Gastroesophageal sphincter (tissue), 4 donors: ENCODE measurements at regions not wholly inside any gene's neighbourhood (a gene's known extent, or its start where the extent isn't known, plus 50 kb on each side); places are given as distances from the start of the nearest gene placed in this dataset.
"Not testable (repeated sequence)": the region's sequence is repeated elsewhere in the genome, so short reads cannot be mapped to it uniquely, and the experiment has no call there.

Experiments used
- ATAC-seq: fragments of 150-250 bp; one replicate; pipeline ENCODE4 v1.9.1; 2016; ENCODE audit warnings: mild to moderate bottlenecking, moderate library complexity
- H3K27ac ChIP-seq, 4 donors: fragments of 200-600 bp; sonication (generic) in 3 of 4; 1 replicate in 3 of 4; 2 replicates in 1 of 4; pipeline ENCODE4 v1.5.1; 2016 to 2019
- H3K27me3 ChIP-seq: fragments of 200-600 bp; sonication (generic); one replicate; pipeline ENCODE4 v1.5.1; 2019
- H3K36me3 ChIP-seq, 2 donors: fragments of 200-600 bp; sonication (generic); one replicate each; pipeline ENCODE4 v1.5.1; 2019; ENCODE audit warnings: control low read depth in 1 of 2
- H3K4me1 ChIP-seq, 3 donors: fragments of 200-600 bp; sonication (generic); 1 replicate in 2 of 3; 2 replicates in 1 of 3; pipeline ENCODE4 v1.5.1; 2016 to 2019; ENCODE audit warnings: control low read depth in 2 of 3
- H3K4me3 ChIP-seq, 2 donors: fragments of 200-600 bp; sonication (generic); one replicate each; pipeline ENCODE4 v1.5.1; 2019; ENCODE audit warnings: mild to moderate bottlenecking in 1 of 2, moderate library complexity in 1 of 2
- H3K9me3 ChIP-seq, 3 donors: fragments of 200-600 bp; sonication (generic); one replicate each; pipeline ENCODE4 v1.5.1; 2017 to 2019; ENCODE audit warnings: control low read depth in 2 of 3
- EP300 ChIP-seq: sonication (generic); formaldehyde crosslinking; IDR thresholded peaks from one replicate; pipeline ENCODE4 v1.6.1; 2017; ENCODE audit warnings: antibody characterized with exemption, mild to moderate bottlenecking
- POLR2A ChIP-seq, 2 donors: fragments of 450-650 bp; IDR thresholded peaks; one replicate each; pipeline ENCODE4 v1.6.1; 2017; ENCODE audit warnings: antibody characterized with exemption in 2 of 2, mild to moderate bottlenecking in 2 of 2, moderate library complexity in 1 of 2
- POLR2AphosphoS5 ChIP-seq: sonication (generic); formaldehyde crosslinking; IDR thresholded peaks from one replicate; pipeline ENCODE4 v1.6.1; 2017; ENCODE audit warnings: antibody characterized with exemption
- WGBS, 2 donors: methylation state at CpG; one replicate each; pipeline ENCODE4 v1.1.5; 2018; ENCODE audit warnings: low coverage in 1 of 2; 5-methylcytosine and 5-hydroxymethylcytosine counted together
- TF ChIP-seq, protein P1 (sequence below), 4 experiments: fragments of 200-600 bp in 2 of 4; fragments of 450-650 bp in 2 of 4; sonication (generic) in 1 of 4; IDR thresholded peaks; one replicate each; pipeline ENCODE4 v1.5.1; 2017 to 2019; ENCODE audit warnings: antibody characterized with exemption in 4 of 4, mild to moderate bottlenecking in 2 of 4, moderate library complexity in 2 of 4

DNA sequence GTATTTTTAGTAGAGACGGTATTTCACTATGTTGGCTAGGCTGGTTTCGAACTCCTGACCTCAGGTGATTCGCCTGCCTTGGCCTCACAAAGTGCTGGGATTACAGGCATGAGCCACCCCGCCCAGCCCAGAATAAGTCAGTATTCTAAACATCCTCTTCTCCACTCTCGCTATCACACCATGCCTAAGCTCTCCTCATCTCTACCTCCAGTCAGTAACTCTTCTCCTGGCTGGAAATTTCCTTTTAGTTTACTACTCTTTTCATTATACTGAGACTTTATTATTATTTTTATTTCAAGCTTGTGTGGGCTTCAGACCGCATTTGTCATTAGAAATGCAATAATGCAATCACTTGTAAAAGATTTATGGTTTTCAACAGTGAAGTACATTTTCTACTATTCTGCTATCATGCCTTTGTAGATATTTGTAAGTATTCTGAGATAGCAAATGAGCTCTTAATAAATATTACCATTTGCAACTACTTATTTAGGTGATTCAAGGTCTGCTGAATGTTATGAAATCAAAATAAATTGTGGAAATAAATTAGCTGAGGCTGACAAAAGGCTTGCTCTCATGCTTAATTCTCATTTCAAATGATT, 617.3 kb upstream of the GOT2 start:
- no peak for ATAC-seq
- Histone ChIP-seq H3K9me3 (no peaks in the 10 kb centered on the region), H3K27ac (no peak overlapping the region), H3K27me3 (no peaks in the 10 kb centered on the region), H3K4me3 (no peak overlapping the region), H3K4me1 (no peaks in the 10 kb centered on the region), H3K36me3 (no peaks in the 10 kb centered on the region)
- WGBS, 2 donors, result 70 to 78% methylated on average over 1 to 6 of the region's 6 CpGs
- no peak for TF ChIP-seq POLR2A (IDR thresholded peaks at IDR 0.05)

DNA sequence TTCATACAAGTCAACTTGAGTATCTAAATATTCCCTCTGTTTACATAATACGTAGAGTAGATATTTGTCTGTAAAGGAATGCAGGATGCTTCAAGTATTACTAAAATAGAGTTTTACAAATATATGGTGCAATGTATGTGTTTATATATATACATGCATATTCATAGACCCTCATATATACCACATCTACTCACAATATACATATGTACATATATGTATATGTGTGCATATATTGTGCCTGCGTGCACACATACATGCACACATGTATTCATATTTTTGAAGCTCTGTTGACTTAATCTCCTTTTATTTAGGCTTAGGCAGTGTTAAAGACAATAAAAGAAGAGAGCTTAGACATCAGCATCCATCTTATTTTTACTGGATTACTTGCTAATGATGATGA, 616.6 kb upstream of the GOT2 start:
- Histone ChIP-seq H3K27ac (no peak overlapping the region), H3K9me3 (no peaks in the 10 kb centered on the region), H3K27me3 (no peaks in the 10 kb centered on the region), H3K36me3 (no peaks in the 10 kb centered on the region), H3K4me1 (no peaks in the 10 kb centered on the region), H3K4me3 (no peak overlapping the region)
- TF ChIP-seq, protein P1, sequence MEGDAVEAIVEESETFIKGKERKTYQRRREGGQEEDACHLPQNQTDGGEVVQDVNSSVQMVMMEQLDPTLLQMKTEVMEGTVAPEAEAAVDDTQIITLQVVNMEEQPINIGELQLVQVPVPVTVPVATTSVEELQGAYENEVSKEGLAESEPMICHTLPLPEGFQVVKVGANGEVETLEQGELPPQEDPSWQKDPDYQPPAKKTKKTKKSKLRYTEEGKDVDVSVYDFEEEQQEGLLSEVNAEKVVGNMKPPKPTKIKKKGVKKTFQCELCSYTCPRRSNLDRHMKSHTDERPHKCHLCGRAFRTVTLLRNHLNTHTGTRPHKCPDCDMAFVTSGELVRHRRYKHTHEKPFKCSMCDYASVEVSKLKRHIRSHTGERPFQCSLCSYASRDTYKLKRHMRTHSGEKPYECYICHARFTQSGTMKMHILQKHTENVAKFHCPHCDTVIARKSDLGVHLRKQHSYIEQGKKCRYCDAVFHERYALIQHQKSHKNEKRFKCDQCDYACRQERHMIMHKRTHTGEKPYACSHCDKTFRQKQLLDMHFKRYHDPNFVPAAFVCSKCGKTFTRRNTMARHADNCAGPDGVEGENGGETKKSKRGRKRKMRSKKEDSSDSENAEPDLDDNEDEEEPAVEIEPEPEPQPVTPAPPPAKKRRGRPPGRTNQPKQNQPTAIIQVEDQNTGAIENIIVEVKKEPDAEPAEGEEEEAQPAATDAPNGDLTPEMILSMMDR (IDR thresholded peaks at IDR 0.05), result no peak
- no peak for ATAC-seq
- 90 to 94% methylated on average over 2 of the region's 2 CpGs for WGBS, 2 donors

DNA sequence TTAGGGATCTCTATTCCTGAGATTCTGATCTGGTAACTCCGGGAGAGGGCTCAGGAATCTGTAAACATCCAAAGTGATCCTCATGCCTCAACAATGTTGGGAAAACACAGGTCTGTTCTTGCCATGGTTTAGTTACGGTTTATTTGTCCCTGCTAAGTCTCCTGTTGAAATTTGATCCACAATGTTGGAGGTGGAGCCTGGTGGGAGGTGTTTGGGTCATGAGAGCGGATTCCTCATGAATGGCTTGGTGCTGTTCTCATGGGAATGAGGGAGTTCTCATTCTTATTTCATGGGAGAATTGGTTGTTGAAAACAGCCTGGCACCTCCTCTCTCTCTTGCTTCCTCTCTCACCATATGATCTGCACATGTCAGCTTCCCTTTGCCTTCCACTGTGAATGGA, 608.6 kb upstream of the GOT2 start:
- 72 to 78% methylated on average over 2 to 3 of the region's 3 CpGs for WGBS, 2 donors
- Histone ChIP-seq H3K36me3 (no peaks in the 10 kb centered on the region), H3K27ac (no peak overlapping the region), H3K27me3 (no peaks in the 10 kb centered on the region), H3K9me3 (no peaks in the 10 kb centered on the region), H3K4me3 (no peak overlapping the region), H3K4me1 (no peaks in the 10 kb centered on the region)
- no peak for TF ChIP-seq POLR2AphosphoS5
- no peak for ATAC-seq

DNA sequence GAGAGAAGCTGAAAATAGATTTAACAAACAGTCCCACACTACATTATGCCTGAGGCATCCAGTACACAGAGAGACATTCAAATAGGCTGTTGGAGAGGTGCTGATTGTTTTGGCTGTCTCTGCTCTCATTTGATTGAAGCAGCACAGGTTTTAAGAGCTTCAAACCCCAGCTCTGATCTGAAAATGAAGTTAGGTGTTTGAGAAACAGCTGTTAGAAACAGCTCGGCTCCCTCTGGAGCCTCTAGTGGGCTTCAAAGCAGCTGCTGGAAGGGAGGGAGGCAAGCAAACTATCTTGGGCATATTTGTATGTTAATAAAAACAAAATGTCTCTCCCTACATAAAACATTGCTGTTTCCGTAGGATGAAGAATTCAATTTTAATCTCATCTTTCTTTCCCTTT, 607.3 kb upstream of the GOT2 start:
- no peak overlapping the region for H3K4me3 ChIP-seq
- H3K36me3 ChIP-seq, result no peaks in the 10 kb centered on the region
- H3K27ac ChIP-seq, result no peak overlapping the region
- no peak for ATAC-seq
- WGBS, 2 donors, result 15% methylated on average over 2 of the region's 2 CpGs
- no peaks in the 10 kb centered on the region for H3K27me3 ChIP-seq
- no peaks in the 10 kb centered on the region for H3K4me1 ChIP-seq
- no peak for TF ChIP-seq POLR2A (IDR thresholded peaks at IDR 0.05)
- TF ChIP-seq, protein P1 (IDR thresholded peaks at IDR 0.05), result no peak
- no peak for TF ChIP-seq POLR2AphosphoS5
- TF ChIP-seq EP300, result no peak
- H3K9me3 ChIP-seq, result no peaks in the 10 kb centered on the region

DNA sequence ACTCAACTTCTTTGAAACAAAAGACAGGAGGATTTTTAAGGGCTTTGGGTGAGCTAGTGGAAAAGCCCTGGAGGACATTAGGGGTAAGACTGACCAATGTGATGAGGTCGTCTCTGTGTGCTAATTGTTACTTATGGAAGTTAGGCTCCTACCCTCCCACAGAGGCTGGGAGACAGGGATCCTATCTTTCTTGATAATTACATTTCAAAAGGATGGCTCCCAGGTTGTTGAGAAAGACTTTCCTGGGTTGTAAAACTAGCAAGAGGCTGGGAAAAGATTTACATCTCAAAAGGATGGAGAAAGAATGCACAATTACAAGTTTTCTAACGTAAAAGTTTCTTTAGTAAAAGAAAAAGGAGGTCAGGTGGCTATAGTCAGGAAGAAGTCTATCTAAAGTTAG, 605.8 kb upstream of the GOT2 start:
- no peak for ATAC-seq
- no peak overlapping the region for H3K27ac ChIP-seq
- 30% methylated on average over 2 of the region's 2 CpGs; no CpG with 5 or more reads in 1 of the 2 donors for WGBS, 2 donors
- no peak overlapping the region for H3K4me3 ChIP-seq
- no peaks in the 10 kb centered on the region for H3K27me3 ChIP-seq
- H3K36me3 ChIP-seq, result no peaks in the 10 kb centered on the region
- no peak for TF ChIP-seq POLR2AphosphoS5
- no peak for TF ChIP-seq POLR2A (IDR thresholded peaks at IDR 0.05)
- TF ChIP-seq, protein P1 (IDR thresholded peaks at IDR 0.05), result no peak
- TF ChIP-seq EP300, result no peak
- no peaks in the 10 kb centered on the region for H3K4me1 ChIP-seq
- H3K9me3 ChIP-seq, result no peaks in the 10 kb centered on the region

DNA sequence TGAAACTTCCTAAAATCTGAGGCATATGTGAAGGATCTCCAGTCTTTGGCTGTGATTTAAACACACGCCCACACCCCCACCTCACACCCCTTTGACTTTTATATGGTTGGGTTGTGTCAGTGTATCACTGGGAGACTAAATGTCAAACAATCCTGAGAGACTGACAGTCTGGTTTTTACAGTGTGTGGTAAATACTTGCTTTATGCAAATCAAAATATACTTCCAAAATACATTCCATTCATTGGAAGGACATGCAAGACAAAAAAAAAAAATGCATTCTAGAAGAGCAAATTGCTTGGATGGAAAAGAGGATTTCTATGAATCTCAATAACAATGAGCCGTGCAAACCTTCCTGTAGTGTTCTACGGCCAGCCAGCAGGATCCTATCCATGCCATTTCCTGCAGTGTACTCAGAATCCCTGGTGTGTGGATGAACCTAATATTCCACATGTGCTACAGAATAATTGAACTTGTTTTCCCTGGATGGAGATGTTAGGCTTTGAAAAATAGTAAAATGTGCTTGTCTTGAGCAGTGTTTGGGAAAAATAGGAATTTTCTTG, 602.1 kb upstream of the GOT2 start:
- Histone ChIP-seq H3K4me3 (no peak overlapping the region), H3K27me3 (no peaks in the 10 kb centered on the region), H3K9me3 (no peaks in the 10 kb centered on the region), H3K4me1 (no peaks in the 10 kb centered on the region), H3K27ac (no peak overlapping the region), H3K36me3 (no peaks in the 10 kb centered on the region)
- WGBS, 2 donors, result 40 to 59% methylated on average over 2 to 3 of the region's 3 CpGs
- ATAC-seq, result no peak
- TF ChIP-seq, protein P1 (IDR thresholded peaks at IDR 0.05), result no peak

DNA sequence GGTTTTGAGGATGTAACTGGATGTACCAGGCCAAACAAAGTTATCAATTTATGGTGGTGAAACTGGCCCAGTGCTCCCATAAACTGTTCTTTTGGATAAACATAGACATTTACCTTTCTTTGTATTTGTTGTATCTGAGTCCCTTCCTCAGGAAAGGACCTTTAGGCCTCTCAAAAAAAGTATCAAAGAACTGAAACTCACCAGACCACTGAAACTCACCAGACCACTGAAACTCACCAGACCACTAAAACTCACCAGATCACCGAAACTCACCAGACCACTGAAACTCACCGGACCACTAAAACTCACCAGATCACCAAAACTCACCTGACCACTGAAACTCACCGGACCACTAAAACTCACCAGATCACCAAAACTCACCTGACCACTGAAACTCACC, 597.6 kb upstream of the GOT2 start:
- WGBS, 2 donors, result 92 to 100% methylated on average over 1 to 2 of the region's 3 CpGs
- not testable (repeated sequence) for H3K4me3 ChIP-seq, H3K36me3 ChIP-seq, H3K27me3 ChIP-seq, H3K4me1 ChIP-seq, H3K27ac ChIP-seq, H3K9me3 ChIP-seq, ATAC-seq
